ENCODE measurements at regions not wholly inside any gene's neighbourhood (a gene's known extent, or its start where the extent isn't known, plus 50 kb on each side); places are given as distances from the start of the nearest gene placed in this dataset.

- H3K14ac ChIP-seq (ENCODE audit: low read length) = no peak overlapping the region
- WGBS (ENCODE audit: extremely low coverage, insufficient coverage, insufficient read length) = no CpG with 5 or more reads among the region's 8 CpGs
These were observed 338.8 kb upstream of the SFSWAP start for GRCh38 chr12:131372171-131372475.

GRCh38 chr12:131372706-131373195 is 338.1 kb upstream of the SFSWAP start:
- Histone ChIP-seq H3K9ac (ENCODE audit: low read length) (no peak overlapping the region), H2BK12ac (ENCODE audit: low read length) (no peak overlapping the region), H3K79me1 (ENCODE audit: low read length) (no peaks in the 10 kb centered on the region), H3K4me2 (ENCODE audit: low read length) (no peak overlapping the region), H3K27ac (ENCODE audit: low read depth, low read length) (no peak overlapping the region), H3K4ac (ENCODE audit: low read depth, low read length) (no peak overlapping the region), H3K23ac (ENCODE audit: low read length) (no peak overlapping the region), H4K91ac (ENCODE audit: low read depth, low read length) (no peak overlapping the region), H2BK120ac (ENCODE audit: insufficient read depth, low read length, poor library complexity) (no peak overlapping the region), H2BK5ac (ENCODE audit: low read depth, low read length, poor library complexity) (no peak overlapping the region), H3K27me3 (ENCODE audit: insufficient read depth, low read length) (no peaks in the 10 kb centered on the region), H2AFZ (ENCODE audit: insufficient read depth, low read length, poor library complexity) (no peak overlapping the region), H3K9me3 (ENCODE audit: insufficient read depth, low read depth, low read length) (peaks cover 5% of the 10 kb centered on the region), H2AK5ac (ENCODE audit: low read length) (no peak overlapping the region), H4K8ac (ENCODE audit: low read depth, low read length) (no peak overlapping the region), H3K4me3 (ENCODE audit: low read depth, low read length) (no peak overlapping the region), H3K18ac (ENCODE audit: low read length) (no peak overlapping the region), H4K12ac (ENCODE audit: low read depth, low read length) (no peak overlapping the region), H3K14ac (ENCODE audit: low read length) (no peak overlapping the region), H3K36me3 (ENCODE audit: control insufficient read depth in 1 of 2, insufficient read depth in 2 of 2, low read length in 2 of 2) (no peaks in the 10 kb centered on the region), H3K4me1 (ENCODE audit: control insufficient read depth in 1 of 2, insufficient read depth in 2 of 2, low read length in 2 of 2) (no peaks in the 10 kb centered on the region), H3K79me2 (ENCODE audit: control insufficient read depth, insufficient read depth, low read length, poor library complexity) (no peaks in the 10 kb centered on the region)
- 100% methylated on average over 2 of the region's 2 CpGs for WGBS (ENCODE audit: extremely low coverage, insufficient coverage, insufficient read length)
- no peak for DNase-seq

More at GRCh38 chr12:131372171-131372475, 338.8 kb upstream of the SFSWAP start:
- no peak overlapping the region for H3K23ac ChIP-seq (ENCODE audit: low read length)
- no peak overlapping the region for H4K91ac ChIP-seq (ENCODE audit: low read depth, low read length)
- H3K4me2 ChIP-seq (ENCODE audit: low read length) = no peak overlapping the region
- H3K4me3 ChIP-seq (ENCODE audit: low read depth, low read length) = no peak overlapping the region
- H3K27ac ChIP-seq (ENCODE audit: low read depth, low read length) = no peak overlapping the region
- peaks cover 4% of the 10 kb centered on the region for H3K9me3 ChIP-seq (ENCODE audit: insufficient read depth, low read depth, low read length)
- H2BK12ac ChIP-seq (ENCODE audit: low read length) = no peak overlapping the region
- H3K18ac ChIP-seq (ENCODE audit: low read length) = no peak overlapping the region
- H3K79me2 ChIP-seq (ENCODE audit: control insufficient read depth, insufficient read depth, low read length, poor library complexity) = no peaks in the 10 kb centered on the region
- H4K12ac ChIP-seq (ENCODE audit: low read depth, low read length) = no peak overlapping the region
- no peaks in the 10 kb centered on the region for H3K4me1 ChIP-seq (ENCODE audit: control insufficient read depth in 1 of 2, insufficient read depth in 2 of 2, low read length in 2 of 2)
- H2BK120ac ChIP-seq (ENCODE audit: insufficient read depth, low read length, poor library complexity) = no peak overlapping the region
- DNase-seq = no peak
- no peak overlapping the region for H2BK5ac ChIP-seq (ENCODE audit: low read depth, low read length, poor library complexity)
- H3K27me3 ChIP-seq (ENCODE audit: insufficient read depth, low read length) = no peaks in the 10 kb centered on the region
- no peak overlapping the region for H3K9ac ChIP-seq (ENCODE audit: low read length)
- H4K8ac ChIP-seq (ENCODE audit: low read depth, low read length) = no peak overlapping the region
- H3K36me3 ChIP-seq (ENCODE audit: control insufficient read depth in 1 of 2, insufficient read depth in 2 of 2, low read length in 2 of 2) = no peaks in the 10 kb centered on the region
- no peak overlapping the region for H3K4ac ChIP-seq (ENCODE audit: low read depth, low read length)
- H3K79me1 ChIP-seq (ENCODE audit: low read length) = no peaks in the 10 kb centered on the region
- H2AFZ ChIP-seq (ENCODE audit: insufficient read depth, low read length, poor library complexity) = no peak overlapping the region
- H2AK5ac ChIP-seq (ENCODE audit: low read length) = no peak overlapping the region

- Histone ChIP-seq H2BK120ac (ENCODE audit: insufficient read depth, low read length, poor library complexity) (no peak overlapping the region), H3K23ac (ENCODE audit: low read length) (no peak overlapping the region), H2BK12ac (ENCODE audit: low read length) (no peak overlapping the region), H3K9ac (ENCODE audit: low read length) (no peak overlapping the region), H4K91ac (ENCODE audit: low read depth, low read length) (no peak overlapping the region), H3K14ac (ENCODE audit: low read length) (no peak overlapping the region), H3K18ac (ENCODE audit: low read length) (no peak overlapping the region), H3K4me3 (ENCODE audit: low read depth, low read length) (peak overlapping the region; percentile 33), H4K12ac (ENCODE audit: low read depth, low read length) (no peak overlapping the region), H2BK5ac (ENCODE audit: low read depth, low read length, poor library complexity) (no peak overlapping the region), H3K4ac (ENCODE audit: low read depth, low read length) (no peak overlapping the region), H3K36me3 (ENCODE audit: control insufficient read depth in 1 of 2, insufficient read depth in 2 of 2, low read length in 2 of 2) (no peaks in the 10 kb centered on the region), H3K27me3 (ENCODE audit: insufficient read depth, low read length) (peaks cover 4% of the 10 kb centered on the region), H3K4me1 (ENCODE audit: control insufficient read depth in 1 of 2, insufficient read depth in 2 of 2, low read length in 2 of 2) (no peaks in the 10 kb centered on the region), H2AFZ (ENCODE audit: insufficient read depth, low read length, poor library complexity) (no peak overlapping the region), H3K79me2 (ENCODE audit: control insufficient read depth, insufficient read depth, low read length, poor library complexity) (no peaks in the 10 kb centered on the region), H2AK5ac (ENCODE audit: low read length) (no peak overlapping the region), H3K79me1 (ENCODE audit: low read length) (no peaks in the 10 kb centered on the region), H4K8ac (ENCODE audit: low read depth, low read length) (no peak overlapping the region), H3K9me3 (ENCODE audit: insufficient read depth, low read depth, low read length) (peaks cover 8% of the 10 kb centered on the region), H3K27ac (ENCODE audit: low read depth, low read length) (no peak overlapping the region), H3K4me2 (ENCODE audit: low read length) (no peak overlapping the region)
- WGBS (ENCODE audit: extremely low coverage, insufficient coverage, insufficient read length) = 100% methylated on average over 4 of the region's 17 CpGs
- no peak for DNase-seq
These were observed 335.5 kb upstream of the SFSWAP start for GRCh38 chr12:131375261-131375971.

- no peak for DNase-seq
- Histone ChIP-seq H2BK120ac (ENCODE audit: insufficient read depth, low read length, poor library complexity) (no peak overlapping the region), H3K4me3 (ENCODE audit: low read depth, low read length) (no peak overlapping the region), H3K9me3 (ENCODE audit: insufficient read depth, low read depth, low read length) (peaks cover 8% of the 10 kb centered on the region), H4K12ac (ENCODE audit: low read depth, low read length) (no peak overlapping the region), H3K27me3 (ENCODE audit: insufficient read depth, low read length) (peaks cover 6% of the 10 kb centered on the region), H3K18ac (ENCODE audit: low read length) (no peak overlapping the region), H3K79me1 (ENCODE audit: low read length) (no peaks in the 10 kb centered on the region), H3K4ac (ENCODE audit: low read depth, low read length) (no peak overlapping the region), H3K23ac (ENCODE audit: low read length) (no peak overlapping the region), H3K4me1 (ENCODE audit: control insufficient read depth in 1 of 2, insufficient read depth in 2 of 2, low read length in 2 of 2) (no peaks in the 10 kb centered on the region), H3K27ac (ENCODE audit: low read depth, low read length) (no peak overlapping the region), H3K9ac (ENCODE audit: low read length) (no peak overlapping the region), H4K91ac (ENCODE audit: low read depth, low read length) (no peak overlapping the region), H2BK12ac (ENCODE audit: low read length) (no peak overlapping the region), H3K14ac (ENCODE audit: low read length) (no peak overlapping the region), H2AFZ (ENCODE audit: insufficient read depth, low read length, poor library complexity) (no peak overlapping the region), H3K4me2 (ENCODE audit: low read length) (no peak overlapping the region), H2AK5ac (ENCODE audit: low read length) (no peak overlapping the region), H2BK5ac (ENCODE audit: low read depth, low read length, poor library complexity) (no peak overlapping the region), H4K8ac (ENCODE audit: low read depth, low read length) (no peak overlapping the region), H3K79me2 (ENCODE audit: control insufficient read depth, insufficient read depth, low read length, poor library complexity) (no peaks in the 10 kb centered on the region), H3K36me3 (ENCODE audit: control insufficient read depth in 1 of 2, insufficient read depth in 2 of 2, low read length in 2 of 2) (no peaks in the 10 kb centered on the region)
- no CpG with 5 or more reads among the region's 8 CpGs for WGBS (ENCODE audit: extremely low coverage, insufficient coverage, insufficient read length)
These were observed 334.9 kb upstream of the SFSWAP start for GRCh38 chr12:131375972-131376345.

Measured in trophoblast cell (in vitro differentiated cells and primary cell).